ENCODE measurements at regions not wholly inside any gene's neighbourhood (a gene's known extent, or its start where the extent isn't known, plus 50 kb on each side); places are given as distances from the start of the nearest gene placed in this dataset.

GRCh38 chr6:51045548-51045947, 226.9 kb downstream of the TFAP2B start:
- H3K4me1 Mint-ChIP-seq, result no peaks in the 10 kb centered on the region
- H3K36me3 ChIP-seq (replicated peaks in 1 of 2; ENCODE audit: control extremely low read depth in 1 of 2, control insufficient read depth in 1 of 2, extremely low read depth in 1 of 2, insufficient read depth in 2 of 2, low read length in 1 of 2), result no peaks in the 10 kb centered on the region
- no peaks in the 10 kb centered on the region for H3K79me2 ChIP-seq (ENCODE audit: control insufficient read depth, insufficient read depth, low read length)
- no peak overlapping the region for H3K9ac ChIP-seq (ENCODE audit: low read length)
- H3K9me3 Mint-ChIP-seq (ENCODE audit: insufficient read depth), result no peaks in the 10 kb centered on the region
- ChIA-PET POLR2A (no interaction called here), CTCF (no interaction called here)
- H3K9me3 ChIP-seq (ENCODE audit: control extremely low read depth in 1 of 3, control insufficient read depth in 2 of 3, insufficient read depth in 1 of 3, low read length in 2 of 3), result peaks cover 0 to 3% (median 0%) of the 10 kb centered on the region in 3 donors
- DNase-seq, result no peak
- H3K4me1 ChIP-seq (ENCODE audit: control insufficient read depth in 2 of 2, insufficient read depth in 2 of 2, low read length in 2 of 2), result no peaks in the 10 kb centered on the region
- intact Hi-C loops (cut with micrococcal nuclease), result no loop called here
- no peak overlapping the region for H3K27ac ChIP-seq (ENCODE audit: low read length in 2 of 2)
- TF ChIP-seq CTCF (IDR thresholded peaks at IDR 0.05) (no peak), EZH2 (IDR thresholded peaks at IDR 0.05; ENCODE audit: borderline replicate concordance, insufficient read depth, low read depth, low read length, poor library complexity, severe bottlenecking) (no peak)
- H3K27ac Mint-ChIP-seq, result no peak overlapping the region
- H3K4me3 ChIP-seq (ENCODE audit: control extremely low read depth in 1 of 5, extremely low read depth in 1 of 5, insufficient read depth in 1 of 5, low read depth in 2 of 5, low read length in 4 of 5), result no peak overlapping the region
- H3K27me3 Mint-ChIP-seq, result no peaks in the 10 kb centered on the region
- H3K4me2 ChIP-seq (replicated peaks; ENCODE audit: low read depth, low read length, poor library complexity, severe bottlenecking), result no peak overlapping the region
- no CpG with 5 or more reads among the region's 2 CpGs for WGBS (ENCODE audit: insufficient coverage)
- no peak for ATAC-seq (ENCODE audit: low read depth)
- no peak overlapping the region for H3K4me3 Mint-ChIP-seq
- no peaks in the 10 kb centered on the region for H4K20me1 ChIP-seq (ENCODE audit: control insufficient read depth, insufficient read depth, low read length, poor library complexity, severe bottlenecking)
- H2AFZ ChIP-seq (ENCODE audit: insufficient read depth, low read depth, low read length, poor library complexity, severe bottlenecking), result no peak overlapping the region
- H3K27me3 ChIP-seq (replicated peaks in 1 of 4; ENCODE audit: control extremely low read depth in 1 of 4, control insufficient read depth in 3 of 4, insufficient read depth in 4 of 4, low read length in 3 of 4), result no peaks in the 10 kb centered on the region

GRCh38 chr6:51049288-51049982, 230.8 kb downstream of the TFAP2B start:
- Mint-ChIP-seq H3K27me3 (no peaks in the 10 kb centered on the region), H3K4me3 (no peak overlapping the region), H3K4me1 (no peaks in the 10 kb centered on the region), H3K9me3 (ENCODE audit: insufficient read depth) (no peaks in the 10 kb centered on the region), H3K27ac (no peak overlapping the region)
- DNase-seq (no peak), ATAC-seq (ENCODE audit: low read depth) (no peak)
- Histone ChIP-seq H3K4me1 (ENCODE audit: control insufficient read depth in 2 of 2, insufficient read depth in 2 of 2, low read length in 2 of 2) (no peaks in the 10 kb centered on the region), H2AFZ (ENCODE audit: insufficient read depth, low read depth, low read length, poor library complexity, severe bottlenecking) (no peak overlapping the region), H3K36me3 (replicated peaks in 1 of 2; ENCODE audit: control extremely low read depth in 1 of 2, control insufficient read depth in 1 of 2, extremely low read depth in 1 of 2, insufficient read depth in 2 of 2, low read length in 1 of 2) (no peaks in the 10 kb centered on the region), H3K4me3 (ENCODE audit: control extremely low read depth in 1 of 5, extremely low read depth in 1 of 5, insufficient read depth in 1 of 5, low read depth in 2 of 5, low read length in 4 of 5) (no peak overlapping the region), H4K20me1 (ENCODE audit: control insufficient read depth, insufficient read depth, low read length, poor library complexity, severe bottlenecking) (no peaks in the 10 kb centered on the region), H3K27me3 (replicated peaks in 1 of 4; ENCODE audit: control extremely low read depth in 1 of 4, control insufficient read depth in 3 of 4, insufficient read depth in 4 of 4, low read length in 3 of 4) (no peaks in the 10 kb centered on the region), H3K9ac (ENCODE audit: low read length) (no peak overlapping the region), H3K4me2 (replicated peaks; ENCODE audit: low read depth, low read length, poor library complexity, severe bottlenecking) (no peak overlapping the region), H3K79me2 (ENCODE audit: control insufficient read depth, insufficient read depth, low read length) (no peaks in the 10 kb centered on the region), H3K27ac (ENCODE audit: low read length in 2 of 2) (no peak overlapping the region), H3K9me3 (ENCODE audit: control extremely low read depth in 1 of 3, control insufficient read depth in 2 of 3, insufficient read depth in 1 of 3, low read length in 2 of 3) (peaks cover 0 to 3% (median 0%) of the 10 kb centered on the region in 3 donors)
- ChIA-PET POLR2A (no interaction called here), CTCF (no interaction called here)
- intact Hi-C loops (cut with micrococcal nuclease), result no loop called here
- no CpG with 5 or more reads among the region's 3 CpGs for WGBS (ENCODE audit: insufficient coverage)
- no peak for TF ChIP-seq CTCF (IDR thresholded peaks at IDR 0.05)
- TF ChIP-seq EZH2 (IDR thresholded peaks at IDR 0.05; ENCODE audit: borderline replicate concordance, insufficient read depth, low read depth, low read length, poor library complexity, severe bottlenecking), result no peak

Data from B cell (primary cell).